ENCODE measurements at regions not wholly inside any gene's neighbourhood (a gene's known extent, or its start where the extent isn't known, plus 50 kb on each side); places are given as distances from the start of the nearest gene placed in this dataset.
A peak's percentile ranks its signal among the peaks of the same experiment; 100 is the strongest.
"Not testable (repeated sequence)": the region's sequence is repeated elsewhere in the genome, so short reads cannot be mapped to it uniquely, and the experiment has no call there.

DNA sequence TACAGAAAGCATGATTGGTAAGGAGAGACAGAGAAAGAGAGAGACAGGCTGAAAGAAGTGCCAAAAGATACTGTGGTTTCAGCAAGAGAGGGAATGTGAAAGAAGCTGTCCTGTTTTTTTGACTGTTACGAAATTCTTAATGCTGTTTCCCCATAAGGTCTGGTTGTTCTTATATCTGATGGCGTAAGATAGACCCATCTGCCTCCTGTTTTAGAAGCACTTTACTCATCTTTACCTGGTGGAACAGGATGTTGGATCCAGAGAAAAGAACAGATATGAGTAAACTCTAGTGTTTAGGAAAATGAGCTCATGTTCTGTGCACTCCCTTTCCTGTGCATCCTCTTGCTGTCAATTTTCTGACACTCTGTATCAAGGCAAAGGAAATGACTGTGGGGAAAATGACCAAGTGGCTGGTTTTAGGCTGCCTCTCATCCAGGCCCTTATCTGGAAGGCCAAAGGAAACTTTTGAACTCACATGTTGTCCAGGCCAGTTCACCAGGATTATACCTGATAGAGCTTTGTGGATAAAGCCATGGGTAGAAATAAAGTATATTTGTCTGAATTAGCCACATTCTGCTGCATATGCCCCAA, 311.7 kb upstream of the HTR2C start:
- DNase-seq (ENCODE audit: low read depth in 2 of 2), result no peak

DNA sequence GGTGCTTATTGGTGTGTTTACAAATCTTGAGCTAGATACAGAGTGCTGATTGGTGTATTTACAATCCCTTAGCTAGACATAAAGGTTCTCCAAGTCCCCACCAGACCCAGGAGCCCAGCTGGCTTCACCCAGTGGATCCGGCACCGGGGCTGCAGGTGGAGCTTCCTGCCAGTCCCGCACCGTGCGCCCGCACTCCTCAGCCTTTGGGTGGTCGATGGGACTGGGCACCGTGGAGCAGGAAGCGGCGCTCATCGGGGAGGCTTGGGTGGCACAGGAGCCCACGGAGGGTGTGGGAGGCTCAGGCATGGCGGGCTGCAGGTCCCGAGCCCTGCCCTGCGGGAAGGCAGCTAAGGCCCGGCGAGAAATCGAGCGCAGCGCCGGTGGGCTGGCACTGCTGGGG, 313.5 kb upstream of the HTR2C start:
- DNase-seq (ENCODE audit: low read depth in 2 of 2), result not testable (repeated sequence)

DNA sequence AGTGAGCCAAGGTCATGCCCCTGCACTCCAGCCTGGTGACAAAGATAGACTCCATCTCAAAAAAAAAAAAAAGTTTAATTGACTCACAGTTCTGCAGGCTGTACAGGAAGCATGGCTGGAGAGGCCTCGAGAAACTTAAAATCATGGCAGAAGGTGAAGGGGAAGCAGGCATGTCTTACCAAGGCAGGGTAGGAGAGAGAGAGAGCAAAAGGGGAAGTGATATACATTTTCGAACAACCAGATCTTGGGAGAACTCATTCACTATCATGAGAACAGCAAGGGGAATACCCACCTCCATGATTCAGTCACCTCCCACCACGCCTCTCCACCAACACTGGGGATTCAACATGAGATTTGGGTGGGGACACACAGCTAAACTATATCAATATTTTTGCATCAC, 315.2 kb upstream of the HTR2C start:
- DNase-seq (ENCODE audit: low read depth in 2 of 2), result no peak

DNA sequence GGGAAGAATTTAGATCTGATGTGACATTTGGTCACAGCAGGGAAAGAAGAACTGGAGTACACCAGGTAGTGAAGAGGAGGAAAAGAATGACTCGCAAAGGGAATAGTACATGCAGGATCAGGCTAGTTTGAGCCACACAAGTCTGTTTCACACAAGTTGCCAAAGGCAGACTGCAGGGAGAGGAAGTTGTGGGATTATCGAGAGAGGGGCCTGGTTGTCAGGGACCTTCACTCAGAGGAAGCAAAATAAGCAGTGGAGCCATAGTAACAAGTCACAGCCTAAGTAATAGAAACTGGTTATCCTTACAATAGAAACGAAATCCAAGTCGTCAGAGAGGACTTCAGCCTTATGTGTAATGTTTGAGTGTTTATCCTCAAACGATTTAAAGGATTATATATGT, 316.7 kb upstream of the HTR2C start:
- DNase-seq (ENCODE audit: low read depth in 2 of 2), result no peak

DNA sequence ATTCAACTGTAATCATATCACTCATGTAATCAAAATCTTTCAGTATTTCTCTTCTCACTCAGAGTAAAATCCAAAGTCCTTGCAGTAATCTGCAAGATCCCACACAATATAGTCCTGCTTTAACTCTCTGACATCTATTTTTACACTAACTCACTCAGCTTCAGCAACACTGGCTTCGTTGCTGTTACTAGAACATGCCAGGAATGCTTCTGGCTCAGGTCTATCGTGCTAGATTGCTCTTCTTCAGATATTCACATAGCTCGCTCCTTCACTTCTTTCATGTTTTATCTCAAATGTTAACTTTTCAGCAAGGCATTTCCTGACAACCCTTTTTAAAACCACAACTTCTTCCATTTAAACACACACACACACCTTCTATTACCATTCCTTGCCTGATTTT, 331.7 kb upstream of the HTR2C start:
- no peak for DNase-seq (ENCODE audit: low read depth in 2 of 2)

DNA sequence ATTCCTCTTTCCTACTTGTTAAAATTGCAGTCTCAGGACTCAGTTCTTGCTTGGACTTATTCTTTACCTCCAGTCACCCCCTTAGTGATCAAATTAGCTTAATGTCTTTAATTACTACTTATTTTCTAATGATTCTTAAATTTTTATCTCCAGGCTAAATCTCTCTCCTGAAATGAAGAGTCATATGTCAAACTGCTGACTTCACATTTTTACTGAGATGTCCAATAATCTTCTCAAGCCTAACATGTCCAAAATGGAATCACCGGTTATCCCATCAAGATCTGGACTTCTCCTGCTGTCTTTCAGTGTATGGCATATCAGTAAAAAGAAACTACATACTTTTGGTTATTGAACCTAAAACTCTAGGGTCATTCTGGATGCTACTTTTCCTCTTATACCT, 332.3 kb upstream of the HTR2C start:
- no peak for DNase-seq (ENCODE audit: low read depth in 2 of 2)

DNA sequence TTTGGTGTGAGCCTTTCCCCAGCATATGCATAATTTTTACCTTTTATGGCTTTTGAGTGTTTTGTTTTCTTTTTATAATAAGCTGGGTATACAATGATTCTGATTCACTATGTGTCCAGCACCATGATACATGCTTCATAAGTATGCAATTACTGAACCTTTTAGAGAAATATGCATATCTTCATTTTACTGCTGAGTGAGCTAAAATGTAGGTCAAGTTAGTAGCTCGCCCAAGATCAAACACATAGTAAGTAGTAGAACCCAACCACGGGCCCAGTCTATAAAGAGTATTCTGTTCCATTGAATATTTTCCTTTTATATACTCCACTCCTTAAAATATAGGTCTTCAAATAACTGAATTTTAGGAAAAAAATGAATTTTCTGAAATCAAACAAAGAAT, 362.4 kb upstream of the HTR2C start:
- DNase-seq (ENCODE audit: low read depth in 2 of 2), result no peak

DNA sequence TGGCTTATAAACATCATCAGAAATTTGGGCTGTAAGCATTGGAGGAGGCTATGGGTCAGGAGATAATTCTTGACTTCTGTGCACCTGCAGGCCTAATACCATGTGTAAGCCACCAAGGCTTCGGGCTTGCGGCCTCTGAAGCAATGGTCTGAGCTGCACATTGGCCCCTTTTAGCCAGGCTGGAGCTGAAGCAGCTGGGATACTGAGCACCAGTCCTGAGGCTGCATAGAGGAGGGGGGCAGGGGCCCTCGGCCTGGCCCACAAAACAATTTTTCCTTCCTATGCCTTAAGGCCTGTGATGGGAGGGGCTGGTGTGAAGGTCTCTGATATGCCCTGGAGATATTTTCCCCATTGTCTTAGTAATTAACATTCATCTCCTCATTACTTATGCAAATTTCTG, 373.0 kb upstream of the HTR2C start:
- no peak for DNase-seq (ENCODE audit: low read depth in 2 of 2)

DNA sequence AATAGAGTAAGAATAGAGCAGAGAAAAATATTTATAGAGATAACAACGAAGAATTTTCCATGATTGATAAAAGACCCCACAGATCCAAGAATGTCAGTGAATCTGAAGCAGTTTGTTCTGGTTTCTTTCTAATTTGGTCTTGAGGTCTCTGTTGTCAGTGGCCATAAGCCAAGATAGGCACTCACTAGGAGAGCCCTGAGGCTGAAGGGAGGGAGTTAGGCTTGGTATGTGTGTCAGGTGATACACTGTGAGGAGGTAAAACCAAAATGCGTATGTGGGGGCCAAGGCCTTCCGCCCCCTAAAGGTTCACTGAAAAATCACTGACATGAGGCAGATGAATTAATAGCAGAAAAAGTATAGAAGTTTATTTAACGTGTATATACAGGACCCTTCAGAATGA, 382.3 kb upstream of the HTR2C start:
- DNase-seq (ENCODE audit: low read depth in 2 of 2), result no peak

DNA sequence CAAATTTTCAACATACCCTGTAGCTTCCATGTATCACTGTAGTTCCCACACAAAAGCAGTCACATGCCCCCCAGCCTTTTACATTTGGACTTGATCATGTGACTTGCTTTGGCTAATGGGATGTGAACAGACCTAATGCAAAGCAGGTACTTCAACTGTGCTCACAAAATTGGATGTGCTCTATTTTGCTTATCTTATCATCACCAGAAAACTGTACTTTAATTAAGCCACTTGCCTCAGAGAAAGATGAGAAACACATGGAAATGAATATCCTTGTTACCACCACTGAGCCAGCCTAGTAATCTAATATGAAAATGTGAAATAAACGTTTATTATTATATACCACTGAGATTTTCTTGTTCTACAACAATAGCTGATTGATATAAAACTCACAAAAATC, 402.7 kb upstream of the HTR2C start:
- DNase-seq (ENCODE audit: low read depth in 2 of 2), result no peak

DNA sequence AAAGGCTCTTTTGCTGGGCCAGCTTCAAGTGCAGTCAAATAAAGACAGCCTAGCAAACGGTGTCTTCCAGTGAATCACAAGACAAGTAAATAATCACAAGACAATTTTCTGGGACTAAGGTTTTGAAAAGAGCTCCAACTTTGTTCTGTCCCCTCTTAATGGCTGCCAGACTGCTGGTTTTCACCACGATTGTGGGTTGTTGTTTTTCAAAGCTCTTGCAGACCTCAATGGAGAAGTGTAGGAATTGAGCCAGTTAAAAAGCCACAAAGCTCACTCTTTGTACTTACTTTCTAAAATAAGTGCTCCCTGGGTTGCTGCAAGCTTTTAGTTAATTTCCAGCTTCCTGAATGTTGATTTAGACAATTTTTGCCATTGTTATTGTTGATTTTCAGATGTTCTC, 405.8 kb upstream of the HTR2C start:
- no peak for DNase-seq (ENCODE audit: low read depth in 2 of 2)

DNA sequence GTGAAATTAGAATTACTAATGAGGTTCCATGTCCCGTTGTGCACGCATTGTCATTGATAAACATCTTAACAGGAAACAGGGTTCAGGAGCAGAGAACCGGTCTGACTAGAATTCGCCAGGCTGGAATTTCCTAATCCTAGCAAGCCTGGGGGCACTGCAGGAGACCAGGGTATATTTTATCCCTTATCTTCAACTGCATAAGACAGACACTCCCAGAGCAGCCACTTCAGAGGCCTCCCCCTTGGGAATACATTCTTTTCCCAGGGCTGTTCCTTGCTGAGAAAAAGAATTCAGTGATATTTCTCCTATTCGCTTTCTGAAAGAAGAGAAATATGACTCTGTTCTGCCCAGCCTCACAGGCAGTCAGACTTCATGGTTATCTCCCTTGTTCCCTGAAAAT, 416.6 kb upstream of the HTR2C start:
- not testable (repeated sequence) for DNase-seq (ENCODE audit: low read depth in 2 of 2)

DNA sequence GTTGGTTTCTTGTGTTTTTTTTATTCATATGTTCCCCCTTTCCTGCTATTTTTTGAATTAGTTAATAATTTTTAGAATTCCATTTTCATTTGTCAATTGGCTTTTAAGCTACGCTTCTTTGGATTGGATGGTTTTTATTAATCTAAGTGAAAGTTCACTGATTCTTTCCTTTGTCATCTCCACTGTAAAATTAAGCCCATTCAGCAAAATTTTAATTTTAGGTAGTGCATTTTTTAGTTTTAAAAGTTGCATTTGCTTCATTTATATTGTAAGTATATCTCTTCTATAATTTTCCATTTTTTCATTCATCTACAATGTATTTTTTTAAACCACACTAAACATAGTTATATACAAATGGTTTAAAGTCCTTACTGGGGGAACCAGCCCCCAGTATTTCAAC, 417.3 kb upstream of the HTR2C start:
- no peak for DNase-seq (ENCODE audit: low read depth in 2 of 2)

DNA sequence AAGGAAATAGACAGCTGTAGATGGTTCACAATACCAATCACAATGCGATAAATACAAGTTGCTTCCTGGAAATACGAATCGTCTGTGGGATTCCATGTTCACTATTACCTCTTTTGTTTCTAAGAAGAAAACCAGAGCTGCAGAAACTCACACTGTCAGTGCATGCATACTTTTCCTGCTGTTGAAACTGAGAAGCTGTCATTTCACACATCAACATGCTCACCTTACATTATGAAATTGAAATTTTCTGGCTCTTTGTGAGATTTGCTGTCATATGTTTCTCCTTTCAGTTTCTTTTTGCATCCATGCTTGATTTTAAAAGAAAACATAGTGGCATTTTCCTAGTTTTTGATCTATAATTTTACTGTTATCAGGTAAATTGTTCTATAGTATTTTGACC, 418.3 kb upstream of the HTR2C start:
- no peak for DNase-seq (ENCODE audit: low read depth in 2 of 2)

DNA sequence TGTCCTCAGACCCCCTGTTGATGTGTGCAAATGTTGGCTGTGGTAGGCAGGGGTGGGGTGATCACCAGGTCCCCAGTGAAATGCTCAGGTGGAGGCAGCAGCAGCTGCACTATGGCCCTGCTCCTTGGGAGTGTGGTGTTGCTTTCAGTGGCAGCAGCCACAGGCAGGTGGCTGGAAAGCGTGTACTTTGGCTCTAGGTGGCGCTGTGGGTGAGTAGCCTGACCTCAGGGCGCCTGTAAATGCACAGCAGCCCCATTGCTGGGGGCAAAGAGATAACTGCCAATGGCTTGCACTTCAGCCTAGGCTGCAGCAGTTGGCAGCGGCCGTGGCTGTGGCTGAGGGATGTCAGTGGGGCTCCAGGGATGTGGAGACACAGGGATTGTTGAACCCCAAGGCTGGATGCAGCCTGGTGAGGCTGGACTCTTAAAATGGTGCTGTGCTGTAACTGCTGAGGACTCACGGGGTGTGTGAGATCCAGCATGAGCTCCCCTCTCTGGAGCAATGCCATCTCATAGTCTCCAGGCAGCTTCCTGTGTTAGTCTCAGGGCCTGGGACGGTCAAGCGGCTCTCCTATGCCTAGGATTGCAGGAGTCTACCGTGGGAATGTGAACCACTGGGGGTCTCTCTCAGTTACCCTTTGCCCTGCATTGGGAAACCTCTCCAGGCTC, 421.7 kb upstream of the HTR2C start:
- no peak for DNase-seq (ENCODE audit: low read depth in 2 of 2)

DNA sequence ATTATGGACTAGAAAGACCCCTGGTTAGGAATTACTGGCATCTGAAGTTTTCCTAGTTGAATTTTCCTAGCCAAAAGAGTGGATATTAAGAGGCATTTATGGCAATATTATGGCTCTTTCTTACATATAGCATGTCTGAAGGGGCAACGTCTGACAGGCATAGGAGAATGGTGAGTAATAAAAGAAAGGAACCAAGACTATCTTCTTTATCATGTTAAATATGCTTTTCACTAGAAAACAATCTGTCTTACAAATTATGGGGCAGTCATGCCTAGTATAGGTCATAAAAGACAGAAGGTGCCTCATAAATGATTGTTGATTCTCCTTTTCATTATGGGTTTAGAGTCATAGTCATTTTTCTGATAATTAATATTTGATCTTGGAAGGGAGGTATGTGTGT, 431.1 kb upstream of the HTR2C start:
- no peak for DNase-seq (ENCODE audit: low read depth in 2 of 2)

DNA sequence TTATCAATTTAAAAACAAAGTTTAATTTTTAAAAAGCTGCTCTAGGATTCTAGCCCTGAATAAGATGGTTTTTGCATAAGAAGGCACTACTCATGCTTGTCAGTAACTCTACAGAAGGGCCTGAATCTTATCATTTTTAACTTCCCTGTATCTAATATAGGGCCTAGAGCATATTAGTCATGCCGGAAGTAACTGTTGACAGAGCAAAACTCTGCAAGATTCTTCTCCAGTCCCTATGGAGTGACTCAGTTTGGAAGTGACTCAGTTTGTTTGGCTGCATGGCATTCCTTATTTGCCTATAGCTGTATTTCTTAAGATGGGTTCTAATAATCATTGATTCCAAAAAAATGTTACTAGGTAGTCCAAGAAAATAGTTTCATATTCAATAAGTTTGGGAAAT, 431.8 kb upstream of the HTR2C start:
- peak in 1 of 2 donors; percentile 50 for DNase-seq (ENCODE audit: low read depth in 2 of 2)

DNA sequence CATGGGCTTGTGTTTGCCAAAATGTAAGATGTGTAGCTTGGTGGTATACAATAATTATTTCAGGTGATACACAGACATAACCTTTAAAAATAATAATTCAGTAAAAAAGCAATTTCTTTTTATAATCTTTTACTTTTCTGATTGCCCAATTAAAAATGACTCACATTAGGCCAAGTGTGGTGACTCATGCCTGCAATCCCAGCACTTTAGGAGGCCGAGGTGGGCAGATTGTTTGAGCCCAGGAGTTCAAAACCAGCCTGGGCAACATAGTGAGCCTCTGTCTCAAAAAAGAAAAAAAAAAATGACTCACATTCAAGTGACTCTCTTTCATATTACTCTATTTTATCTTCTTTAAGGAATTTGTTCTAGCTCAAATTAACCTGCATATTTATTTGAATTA, 449.4 kb upstream of the HTR2C start:
- DNase-seq (ENCODE audit: low read depth in 2 of 2), result no peak

DNA sequence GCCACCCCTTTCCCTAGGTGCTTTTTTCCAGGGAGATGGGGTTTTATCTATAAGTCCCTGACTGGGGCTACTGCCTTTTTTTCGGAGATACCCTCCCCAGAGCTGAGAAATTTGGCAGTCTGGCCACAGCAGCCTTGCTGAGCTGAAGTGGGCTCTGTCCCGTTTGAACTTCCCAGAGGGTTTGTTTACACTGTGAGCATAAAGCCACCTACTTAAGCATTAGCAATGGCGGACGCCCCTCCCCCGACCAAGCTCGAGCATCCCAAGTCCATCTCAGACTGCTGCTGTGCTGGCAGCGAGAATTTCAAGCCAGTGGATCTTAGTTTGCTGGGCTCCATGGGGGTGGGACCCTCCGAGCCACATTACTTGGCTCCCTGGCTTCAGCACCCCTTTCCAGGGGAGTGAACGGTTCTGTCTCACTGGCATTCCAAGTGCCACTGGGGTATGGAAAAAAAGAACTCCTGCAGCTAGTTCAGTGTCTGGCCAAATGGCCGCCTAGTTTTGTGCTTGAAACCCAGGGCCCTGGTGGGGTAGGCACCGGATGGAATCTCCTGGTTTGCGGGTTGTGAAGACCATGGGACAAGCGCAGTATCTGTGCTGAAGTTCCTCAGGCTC, 456.4 kb upstream of the HTR2C start:
- no peak for DNase-seq (ENCODE audit: low read depth in 2 of 2)

DNA sequence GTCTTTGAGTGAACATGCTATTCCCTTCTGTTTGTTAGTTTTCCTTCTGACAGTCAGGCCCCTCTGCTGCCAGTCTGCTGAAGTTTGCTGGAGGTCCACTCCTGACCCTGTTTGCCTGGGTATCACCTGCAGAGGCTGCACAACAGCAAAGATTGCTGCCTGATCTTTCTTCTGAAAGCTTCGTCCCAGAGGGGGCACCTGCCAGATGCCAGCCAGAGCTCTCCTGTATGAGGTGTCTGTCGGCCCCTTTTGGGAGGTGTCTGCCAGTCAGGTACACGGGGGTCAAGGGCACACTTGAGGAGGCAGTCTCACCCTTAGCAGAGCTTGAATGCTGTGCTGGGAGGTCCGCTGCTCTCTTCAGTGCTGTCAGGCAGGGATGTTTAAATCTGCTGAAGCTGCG, 456.9 kb upstream of the HTR2C start:
- no peak for DNase-seq (ENCODE audit: low read depth in 2 of 2)

DNA sequence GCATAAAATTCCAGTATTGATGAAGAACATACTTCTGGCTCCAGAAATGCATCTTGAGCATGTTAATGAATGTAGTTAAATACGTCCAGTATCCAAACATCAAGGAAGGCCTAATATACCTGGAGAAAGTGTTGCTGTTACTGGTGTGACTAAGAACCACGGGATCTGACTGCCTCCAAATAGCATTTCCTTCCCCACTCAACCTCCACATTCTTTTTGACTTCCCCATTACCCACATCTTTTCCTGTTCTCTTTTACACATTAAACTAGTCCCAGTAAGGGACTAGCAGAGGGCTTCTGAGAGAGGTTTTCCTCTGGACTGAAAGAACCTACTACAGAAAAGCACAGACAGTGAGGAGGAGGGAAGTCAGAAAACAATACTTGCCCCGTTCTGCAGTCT, 482.8 kb upstream of the HTR2C start:
- no peak for DNase-seq (ENCODE audit: low read depth in 2 of 2)

DNA sequence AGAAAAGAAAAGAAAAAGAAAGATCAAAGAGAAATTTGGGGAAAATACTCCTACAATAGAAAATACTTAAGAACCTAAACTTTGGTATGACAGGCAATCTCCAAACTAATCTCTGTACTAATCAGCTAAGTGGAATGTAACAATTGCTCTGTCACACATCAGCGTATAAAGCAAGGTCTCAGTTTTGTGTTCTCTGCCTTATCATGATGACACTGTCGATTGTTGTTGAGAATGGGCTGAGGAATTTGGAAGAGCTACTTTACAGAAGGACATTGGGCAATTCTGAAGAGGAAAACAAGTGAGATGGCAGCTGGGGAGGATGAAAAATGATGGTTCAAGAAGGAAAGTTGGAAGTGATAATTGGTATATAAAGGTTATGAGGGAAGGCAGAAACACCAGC, 486.0 kb upstream of the HTR2C start:
- no peak for DNase-seq (ENCODE audit: low read depth in 2 of 2)

DNA sequence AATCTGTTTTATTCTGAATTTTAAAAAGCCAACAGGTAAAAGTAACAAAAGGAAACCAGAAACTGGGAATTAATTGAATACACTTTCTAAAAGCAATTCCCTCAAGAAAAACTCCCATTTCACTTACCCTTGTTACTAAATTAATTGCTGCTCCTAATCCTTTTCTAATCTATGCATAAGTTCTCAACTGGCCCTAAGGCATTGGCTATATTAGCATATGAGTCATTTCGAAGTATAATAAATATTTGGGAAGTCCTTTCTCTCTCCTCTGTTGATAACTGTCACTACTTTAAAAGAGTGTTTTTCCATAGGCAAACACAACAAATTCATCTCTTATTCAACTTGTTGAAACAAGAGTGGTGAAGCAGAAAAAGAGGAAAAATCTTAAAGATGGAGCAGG, 486.5 kb upstream of the HTR2C start:
- no peak for DNase-seq (ENCODE audit: low read depth in 2 of 2)

DNA sequence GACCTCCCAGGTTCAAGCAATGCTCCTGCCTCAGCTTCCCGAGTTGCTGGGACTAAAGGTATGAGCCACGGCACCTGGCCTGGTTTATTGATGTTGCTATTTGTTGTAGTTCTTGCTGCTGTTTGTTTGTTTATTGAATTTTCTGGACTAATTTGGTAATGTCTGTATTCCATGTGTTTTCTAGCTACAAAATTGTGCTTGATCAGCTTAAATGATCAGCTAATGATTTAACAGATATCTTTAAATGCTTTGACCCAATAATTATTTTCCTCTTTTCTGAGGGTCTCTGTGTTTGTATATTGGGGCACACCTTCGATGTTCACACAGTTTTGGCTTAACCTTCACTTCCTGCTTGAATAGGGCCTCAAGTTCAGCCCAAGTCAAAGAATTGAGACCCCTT, 488.1 kb upstream of the HTR2C start:
- DNase-seq (ENCODE audit: low read depth in 2 of 2), result no peak
